ENCODE measurements at regions not wholly inside any gene's neighbourhood (a gene's known extent, or its start where the extent isn't known, plus 50 kb on each side); places are given as distances from the start of the nearest gene placed in this dataset.

DNA sequence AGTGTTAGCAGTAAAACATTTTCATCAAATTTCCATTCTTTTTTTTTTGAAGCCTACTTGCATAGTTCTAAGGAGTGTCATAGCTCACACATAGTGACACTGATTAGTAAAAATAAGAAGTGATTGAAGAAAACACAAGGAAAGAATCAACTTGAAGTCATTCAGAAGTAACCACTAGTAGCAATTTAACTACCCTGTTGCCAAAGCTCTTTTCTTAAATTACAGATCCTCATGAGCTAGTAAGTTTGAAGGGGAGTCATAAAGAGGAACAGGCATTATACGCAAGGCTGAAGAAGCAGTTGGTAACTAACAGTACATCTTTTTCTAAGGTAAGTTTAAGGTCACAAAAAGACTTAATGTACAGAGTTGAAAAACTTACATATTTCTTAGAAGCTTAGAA, 332.2 kb downstream of the CHRM3 start:
- Histone ChIP-seq H3K9me3 (no peaks in the 10 kb centered on the region), H3K36me3 (replicated peaks in 1 of 2; ENCODE audit: insufficient read depth in 1 of 2, low read depth in 2 of 2) (no peaks in the 10 kb centered on the region), H3K4me1 (peaks cover 25% of the 10 kb centered on the region), H3K4me3 (no peak overlapping the region), H3K27me3 (no peaks in the 10 kb centered on the region), H3K27ac (no peak overlapping the region)
- TF ChIP-seq, protein P1, sequence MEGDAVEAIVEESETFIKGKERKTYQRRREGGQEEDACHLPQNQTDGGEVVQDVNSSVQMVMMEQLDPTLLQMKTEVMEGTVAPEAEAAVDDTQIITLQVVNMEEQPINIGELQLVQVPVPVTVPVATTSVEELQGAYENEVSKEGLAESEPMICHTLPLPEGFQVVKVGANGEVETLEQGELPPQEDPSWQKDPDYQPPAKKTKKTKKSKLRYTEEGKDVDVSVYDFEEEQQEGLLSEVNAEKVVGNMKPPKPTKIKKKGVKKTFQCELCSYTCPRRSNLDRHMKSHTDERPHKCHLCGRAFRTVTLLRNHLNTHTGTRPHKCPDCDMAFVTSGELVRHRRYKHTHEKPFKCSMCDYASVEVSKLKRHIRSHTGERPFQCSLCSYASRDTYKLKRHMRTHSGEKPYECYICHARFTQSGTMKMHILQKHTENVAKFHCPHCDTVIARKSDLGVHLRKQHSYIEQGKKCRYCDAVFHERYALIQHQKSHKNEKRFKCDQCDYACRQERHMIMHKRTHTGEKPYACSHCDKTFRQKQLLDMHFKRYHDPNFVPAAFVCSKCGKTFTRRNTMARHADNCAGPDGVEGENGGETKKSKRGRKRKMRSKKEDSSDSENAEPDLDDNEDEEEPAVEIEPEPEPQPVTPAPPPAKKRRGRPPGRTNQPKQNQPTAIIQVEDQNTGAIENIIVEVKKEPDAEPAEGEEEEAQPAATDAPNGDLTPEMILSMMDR (IDR thresholded peaks at IDR 0.05), result no peak
- no peak for TF ChIP-seq POLR2A (IDR thresholded peaks at IDR 0.05)
- intact Hi-C loops (cut with DNase I), result no loop called here
- DNase-seq (no peak), ATAC-seq (no peak)
- WGBS, 2 donors, result 68 to 92% methylated on average over 1 of the region's 1 CpG

GRCh38 chr1:239718997-239719628, 332.7 kb downstream of the CHRM3 start:
- H3K4me3 ChIP-seq, result no peak overlapping the region
- H3K27ac ChIP-seq, result peak overlapping the region in 1 of 4 donors; percentile 27
- no peak for DNase-seq
- ATAC-seq, result peak; percentile 21
- H3K9me3 ChIP-seq, result no peaks in the 10 kb centered on the region
- intact Hi-C loops (cut with DNase I), result no loop called here
- WGBS, 2 donors, result 37 to 49% methylated on average over 6 of the region's 6 CpGs
- no peaks in the 10 kb centered on the region for H3K36me3 ChIP-seq (replicated peaks in 1 of 2; ENCODE audit: insufficient read depth in 1 of 2, low read depth in 2 of 2)
- H3K4me1 ChIP-seq, result peaks cover 25% of the 10 kb centered on the region
- TF ChIP-seq, protein P1 (IDR thresholded peaks at IDR 0.05), result no peak
- no peak for TF ChIP-seq POLR2A (IDR thresholded peaks at IDR 0.05)
- no peaks in the 10 kb centered on the region for H3K27me3 ChIP-seq

DNA sequence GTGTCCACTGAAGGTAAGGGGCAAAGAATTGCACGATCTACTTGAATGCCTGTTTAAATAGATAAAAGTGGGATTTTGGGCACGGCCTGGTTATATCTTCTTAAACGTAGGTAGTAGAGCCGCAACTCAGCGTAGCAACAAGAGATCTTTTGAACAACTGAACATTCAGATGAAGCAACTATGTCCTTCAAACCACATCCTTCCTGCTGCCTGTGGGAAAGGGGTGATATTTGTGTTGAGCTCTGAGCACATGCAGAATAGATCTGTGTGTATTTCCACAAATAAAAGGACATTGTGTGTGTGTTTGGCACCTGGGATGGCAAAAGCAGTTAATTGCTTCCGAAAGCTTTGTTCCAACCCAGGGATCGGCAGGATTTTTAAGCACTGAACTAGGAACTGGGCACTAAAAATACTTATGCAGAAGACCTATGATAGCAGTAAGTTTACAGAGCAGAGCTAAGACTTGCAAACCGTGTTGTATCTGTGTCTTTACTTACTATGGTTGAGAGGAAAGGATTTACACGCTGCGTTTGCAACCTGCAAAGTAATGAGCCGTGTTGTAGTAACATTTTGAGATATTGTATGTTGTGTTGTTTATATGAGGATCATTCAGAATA, 333.4 kb downstream of the CHRM3 start:
- Histone ChIP-seq H3K27me3 (no peaks in the 10 kb centered on the region), H3K36me3 (replicated peaks in 1 of 2; ENCODE audit: insufficient read depth in 1 of 2, low read depth in 2 of 2) (no peaks in the 10 kb centered on the region), H3K27ac (peak overlapping the region in 1 of 4 donors; percentile 27), H3K4me3 (no peak overlapping the region), H3K4me1 (peaks cover 26% of the 10 kb centered on the region), H3K9me3 (no peaks in the 10 kb centered on the region)
- intact Hi-C loops (cut with DNase I), result no loop called here
- ATAC-seq (no peak), DNase-seq (peak in 2 of 4 donors; percentile 7 to 11)
- TF ChIP-seq POLR2A (IDR thresholded peaks at IDR 0.05), result no peak
- TF ChIP-seq, protein P1 (IDR thresholded peaks at IDR 0.05), result no peak
- WGBS, 2 donors, result 49 to 67% methylated on average over 11 of the region's 11 CpGs

GRCh38 chr1:239722035-239722434, 335.7 kb downstream of the CHRM3 start:
- TF ChIP-seq, protein P1 (IDR thresholded peaks at IDR 0.05), result no peak
- no peak for TF ChIP-seq POLR2A (IDR thresholded peaks at IDR 0.05)
- Histone ChIP-seq H3K27ac (no peak overlapping the region), H3K4me3 (no peak overlapping the region), H3K27me3 (no peaks in the 10 kb centered on the region), H3K9me3 (no peaks in the 10 kb centered on the region), H3K4me1 (peaks cover 35% of the 10 kb centered on the region), H3K36me3 (replicated peaks in 1 of 2; ENCODE audit: insufficient read depth in 1 of 2, low read depth in 2 of 2) (no peaks in the 10 kb centered on the region)
- no peak for ATAC-seq
- WGBS, 2 donors, result 57 to 86% methylated on average over 1 of the region's 1 CpG
- intact Hi-C loops (cut with DNase I), result no loop called here
- no peak for DNase-seq
